Liver (tissue), 7 donors: ENCODE measurements at regions not wholly inside any gene's neighbourhood (a gene's known extent, or its start where the extent isn't known, plus 50 kb on each side); places are given as distances from the start of the nearest gene placed in this dataset.

Experiments used
- DNase-seq: peaks from one replicate; pipeline ENCODE4 v3.0.0-alpha.2; 2017; ENCODE audit warnings: low spot score
- H3K27ac ChIP-seq, 2 donors: one replicate each; pipeline ENCODE4 v1.7.0; 2013; ENCODE audit warnings: inconsistent platforms in 2 of 2, low read length in 2 of 2, control low read depth in 1 of 2, low read depth in 1 of 2, mild to moderate bottlenecking in 1 of 2
- H3K27me3 ChIP-seq, 4 donors: one replicate each; pipeline versions ENCODE4 v1.6.1 to v1.7.0; 2013; ENCODE audit warnings: low read length in 3 of 4, inconsistent platforms in 1 of 4, mild to moderate bottlenecking in 1 of 4, moderate library complexity in 1 of 4; ENCODE audit not compliant: control insufficient read depth in 4 of 4, insufficient read depth in 4 of 4
- H3K36me3 ChIP-seq, 4 donors: one replicate each; pipeline versions ENCODE4 v1.6.1 to v1.7.0; 2013; ENCODE audit warnings: low read length in 3 of 4, mild to moderate bottlenecking in 3 of 4, low read depth in 1 of 4, moderate library complexity in 1 of 4; ENCODE audit not compliant: control insufficient read depth in 4 of 4, insufficient read depth in 3 of 4
- H3K4me1 ChIP-seq, 4 donors: one replicate each; pipeline versions ENCODE4 v1.6.1 to v1.7.0; 2013; ENCODE audit warnings: low read length in 3 of 4, mild to moderate bottlenecking in 3 of 4, moderate library complexity in 1 of 4; ENCODE audit not compliant: control insufficient read depth in 4 of 4, insufficient read depth in 4 of 4
- H3K4me3 ChIP-seq, 3 donors: one replicate each; pipeline versions ENCODE4 v1.6.1 to v1.7.0; 2013; ENCODE audit warnings: low read length in 3 of 3, control low read depth in 1 of 3, low read depth in 1 of 3, mild to moderate bottlenecking in 1 of 3
- H3K9ac ChIP-seq, 2 donors: one replicate each; pipeline ENCODE4 v1.7.0; 2013; ENCODE audit warnings: low read length in 2 of 2, mild to moderate bottlenecking in 2 of 2, moderate library complexity in 2 of 2, control low read depth in 1 of 2, low read depth in 1 of 2
- H3K9me3 ChIP-seq, 4 donors: one replicate each; pipeline versions ENCODE4 v1.6.1 to v1.7.0; 2013; ENCODE audit warnings: low read length in 3 of 4; ENCODE audit not compliant: control insufficient read depth in 4 of 4
- FOXA1 ChIP-seq: IDR thresholded peaks from 2 replicates; pipeline ENCODE4 v1.6.1; 2016; ENCODE audit warnings: antibody characterized with exemption
- FOXA2 ChIP-seq: IDR thresholded peaks from 2 replicates; pipeline ENCODE4 v1.6.1; 2016; ENCODE audit warnings: antibody characterized with exemption
- GABPA ChIP-seq, 2 donors: IDR thresholded peaks in 1 of 2; conservative IDR thresholded peaks in 1 of 2; 2 replicates each; pipeline ENCODE4 v1.6.1; 2016; ENCODE audit warnings: antibody characterized with exemption in 2 of 2, mild to moderate bottlenecking in 1 of 2, moderate library complexity in 1 of 2
- HNF4A ChIP-seq, 2 donors: conservative IDR thresholded peaks; 2 replicates each; pipeline ENCODE4 v1.6.1; 2016; ENCODE audit warnings: antibody characterized with exemption in 2 of 2, mild to moderate bottlenecking in 2 of 2
- HNF4G ChIP-seq: IDR thresholded peaks from 2 replicates; pipeline ENCODE4 v1.6.1; 2016; ENCODE audit warnings: antibody characterized with exemption
- RAD21 ChIP-seq, 2 donors: IDR thresholded peaks; 2 replicates each; pipeline ENCODE4 v1.6.1; 2016; ENCODE audit warnings: antibody characterized with exemption in 2 of 2, mild to moderate bottlenecking in 2 of 2
- REST ChIP-seq: IDR thresholded peaks from 2 replicates; pipeline ENCODE4 v1.6.1; 2016; ENCODE audit warnings: antibody characterized with exemption, mild to moderate bottlenecking
- RXRA ChIP-seq, 2 donors: IDR thresholded peaks; 2 replicates each; pipeline ENCODE4 v1.6.1; 2017 to 2018; ENCODE audit warnings: antibody characterized with exemption in 2 of 2, mild to moderate bottlenecking in 1 of 2
- SP1 ChIP-seq: IDR thresholded peaks from 2 replicates; pipeline ENCODE4 v1.6.1; 2018; ENCODE audit warnings: antibody characterized with exemption, mild to moderate bottlenecking
- TAF1 ChIP-seq: conservative IDR thresholded peaks from 2 replicates; pipeline ENCODE4 v1.6.1; 2016; ENCODE audit warnings: antibody characterized with exemption, mild to moderate bottlenecking
- ZBTB33 ChIP-seq: IDR thresholded peaks from 2 replicates; pipeline ENCODE4 v1.6.1; 2016; ENCODE audit warnings: antibody characterized with exemption
- WGBS: extraction: QIAGEN DNeasy Blood & Tissue Kit; methylation state at CpG from one replicate; pipeline ENCODE4 v1.1.7; 2013; 5-methylcytosine and 5-hydroxymethylcytosine counted together
- TF ChIP-seq, protein P1 (sequence below): IDR thresholded peaks from 2 replicates; pipeline ENCODE4 v1.6.1; 2016; ENCODE audit warnings: antibody characterized with exemption
- donor health status: healthy.
- donor health status: healthy.
- donor health status: healthy.
- donor health status: healthy.

DNA sequence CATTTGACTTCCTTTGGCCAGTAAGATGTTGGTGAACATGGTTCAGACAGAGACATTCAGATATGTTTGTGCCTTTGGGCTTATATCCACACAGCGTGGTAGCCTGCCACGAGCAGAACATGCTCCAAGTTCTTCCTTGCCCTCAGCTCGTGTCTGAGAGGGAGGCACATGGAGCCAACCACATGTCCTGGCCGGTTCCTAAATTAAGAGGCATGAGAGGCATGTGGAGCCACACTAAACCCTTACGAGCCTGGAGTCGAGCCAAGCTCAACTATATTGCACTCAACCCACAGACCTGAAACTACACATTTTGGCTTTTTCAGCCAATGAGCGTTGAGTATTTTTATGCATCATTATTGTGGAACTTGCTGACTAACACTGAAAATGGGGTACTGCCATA, 133.7 kb upstream of the KCNK1 start:
- Histone ChIP-seq H3K4me1 (peaks cover 0 to 36% (median 15%) of the 10 kb centered on the region in 4 donors), H3K9ac (no peak overlapping the region), H3K27me3 (no peaks in the 10 kb centered on the region), H3K27ac (peak overlapping the region; percentile 87 to 91), H3K4me3 (no peak overlapping the region), H3K9me3 (no peaks in the 10 kb centered on the region), H3K36me3 (no peaks in the 10 kb centered on the region)
- 61% methylated on average over 7 of the region's 7 CpGs for WGBS
- no peak for DNase-seq
- no peak for TF ChIP-seq TAF1
- TF ChIP-seq, protein P1, sequence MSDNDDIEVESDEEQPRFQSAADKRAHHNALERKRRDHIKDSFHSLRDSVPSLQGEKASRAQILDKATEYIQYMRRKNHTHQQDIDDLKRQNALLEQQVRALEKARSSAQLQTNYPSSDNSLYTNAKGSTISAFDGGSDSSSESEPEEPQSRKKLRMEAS = peak; percentile 17

DNA sequence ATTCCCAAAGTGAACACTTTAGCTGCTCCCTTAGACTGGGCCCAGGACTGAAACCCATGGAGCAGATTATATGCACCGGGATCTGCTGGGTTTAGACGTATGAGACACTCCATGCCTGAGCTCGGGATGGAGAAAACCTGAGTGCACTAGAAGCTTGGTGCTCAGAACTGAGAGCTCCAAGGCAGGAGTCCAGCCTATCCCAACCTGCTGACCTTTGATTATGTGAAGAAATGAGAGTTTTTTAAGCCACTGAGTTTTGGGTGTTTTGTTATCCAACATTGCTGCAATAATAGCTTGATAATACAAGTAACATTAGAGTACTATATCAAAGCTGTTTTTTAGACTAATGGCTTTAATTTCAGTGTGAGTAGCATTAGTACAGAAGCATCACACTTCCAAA, 131.5 kb upstream of the KCNK1 start:
- WGBS = 74% methylated on average over 3 of the region's 3 CpGs
- no peaks in the 10 kb centered on the region for H3K9me3 ChIP-seq
- H3K4me3 ChIP-seq = no peak overlapping the region
- H3K27ac ChIP-seq = no peak overlapping the region
- DNase-seq = no peak
- H3K36me3 ChIP-seq = no peaks in the 10 kb centered on the region
- no peaks in the 10 kb centered on the region for H3K27me3 ChIP-seq
- H3K4me1 ChIP-seq = peaks cover 0 to 49% (median 17%) of the 10 kb centered on the region in 4 donors
- no peak overlapping the region for H3K9ac ChIP-seq
- TF ChIP-seq HNF4A (conservative IDR thresholded peaks at IDR 0.05) (peak; percentile 55 to 56), RXRA (IDR thresholded peaks at IDR 0.05) (peak in 1 of 2 donors; percentile 25), GABPA (IDR thresholded peaks at IDR 0.05 in 1 of 2, conservative IDR thresholded peaks at IDR 0.05 in 1 of 2) (no peak), SP1 (peak; percentile 24), RAD21 (IDR thresholded peaks at IDR 0.05) (peak in 1 of 2 donors; percentile 29)

DNA sequence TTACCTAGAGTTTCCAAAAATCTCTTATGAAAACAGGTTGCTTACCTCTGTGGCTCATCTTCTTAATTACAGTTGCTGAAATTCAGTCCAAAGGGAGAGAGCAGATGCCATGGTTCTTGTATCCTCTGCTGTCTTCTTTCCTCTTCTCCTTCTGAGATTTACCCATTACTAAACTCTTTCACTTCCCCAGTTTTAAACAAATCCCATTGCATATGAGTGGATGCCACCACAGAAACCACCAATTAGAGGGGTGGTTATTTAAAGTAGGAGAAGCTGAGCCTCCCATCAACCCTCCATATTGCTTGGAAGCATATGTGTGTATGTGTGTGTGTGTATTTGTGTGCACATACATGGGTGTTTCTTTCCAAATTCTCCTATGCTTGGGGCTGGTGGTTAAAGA, 128.5 kb upstream of the KCNK1 start:
- Histone ChIP-seq H3K27ac (no peak overlapping the region), H3K9ac (no peak overlapping the region), H3K9me3 (peaks cover 0 to 4% (median 0%) of the 10 kb centered on the region in 4 donors), H3K4me3 (no peak overlapping the region), H3K36me3 (no peaks in the 10 kb centered on the region), H3K4me1 (peaks cover 0 to 26% (median 7%) of the 10 kb centered on the region in 4 donors), H3K27me3 (no peaks in the 10 kb centered on the region)
- TF ChIP-seq FOXA2 (no peak), RXRA (IDR thresholded peaks at IDR 0.05) (no peak), FOXA1 (no peak), ZBTB33 (no peak), GABPA (IDR thresholded peaks at IDR 0.05 in 1 of 2, conservative IDR thresholded peaks at IDR 0.05 in 1 of 2) (no peak), REST (no peak), HNF4G (no peak)
- TF ChIP-seq, protein P1 = no peak
- DNase-seq = no peak
